C1 segment of cervical spinal cord (tissue), 14 donors: ENCODE measurements at regions not wholly inside any gene's neighbourhood (a gene's known extent, or its start where the extent isn't known, plus 50 kb on each side); places are given as distances from the start of the nearest gene placed in this dataset.

Experiments used
- DNase-seq, 14 donors: peaks; one replicate each; lab custom pipeline; 2025; lab: John Stamatoyannopoulos, UW

DNA sequence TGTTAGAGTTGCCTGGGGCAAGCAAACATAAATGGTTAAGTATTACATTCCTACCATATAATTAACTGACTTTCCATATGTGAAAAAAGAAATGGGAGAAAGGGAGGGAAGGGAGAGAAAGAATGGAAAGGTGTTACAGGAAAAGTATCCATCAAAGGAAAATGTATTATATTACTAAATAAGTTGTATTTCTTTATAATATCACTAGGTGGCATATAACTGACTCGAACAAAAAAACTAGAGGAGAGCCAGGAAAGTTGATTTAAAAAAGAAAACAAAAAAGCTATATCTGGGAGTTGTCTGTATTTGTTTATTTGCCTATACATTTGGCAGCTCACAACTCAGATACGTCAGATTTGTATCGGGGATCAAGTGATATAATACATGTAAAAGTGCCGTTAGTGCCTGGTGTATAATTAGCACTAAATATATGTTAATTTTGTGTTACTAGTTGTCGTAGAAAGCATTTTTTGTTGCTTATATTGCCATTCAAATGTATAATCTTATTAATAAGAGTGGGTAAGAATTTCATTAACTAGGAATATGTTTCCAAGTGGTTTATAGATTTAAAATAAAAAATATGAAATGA lies 59.6 kb upstream of the ADAMTS19 start:
- no peak for DNase-seq

DNA sequence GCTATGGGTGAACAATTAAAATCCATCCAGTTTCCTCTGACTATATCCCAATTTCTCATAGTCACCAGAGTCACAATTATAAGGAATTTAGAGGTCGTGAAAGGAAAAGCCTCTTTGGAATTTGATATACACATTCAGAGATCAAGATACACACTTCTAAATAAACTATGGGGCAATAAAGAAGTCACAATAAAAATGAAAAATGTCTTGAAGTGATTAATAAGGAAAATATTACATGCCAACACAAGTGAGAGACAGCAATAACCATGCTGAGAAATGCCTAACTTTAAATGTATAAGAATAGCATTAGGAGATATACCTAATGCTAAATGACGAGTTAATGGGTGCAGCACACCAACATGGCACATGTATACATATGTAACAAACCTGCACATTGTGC lies 54.9 kb upstream of the ADAMTS19 start:
- no peak for DNase-seq

DNA sequence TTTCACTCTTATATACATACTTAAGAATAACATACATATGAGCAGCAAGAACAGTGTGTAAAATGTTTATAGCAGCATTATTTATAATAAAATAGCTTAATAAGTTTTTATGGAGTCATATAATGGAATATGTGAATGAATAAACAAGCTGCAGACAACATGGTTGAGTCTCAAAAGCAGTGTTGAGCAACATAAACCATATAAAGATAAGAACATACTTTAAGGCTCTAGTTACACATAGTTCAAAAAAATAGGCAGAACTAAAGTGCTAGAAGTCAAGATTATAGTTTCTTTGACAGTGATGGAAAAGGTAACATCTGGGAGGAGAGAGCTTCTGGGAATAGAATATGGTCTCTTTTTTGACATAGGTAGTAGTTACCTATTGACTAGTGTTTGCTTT lies 53.7 kb upstream of the ADAMTS19 start:
- no peak for DNase-seq
